B cell (primary cell): ENCODE measurements at regions not wholly inside any gene's neighbourhood (a gene's known extent, or its start where the extent isn't known, plus 50 kb on each side); places are given as distances from the start of the nearest gene placed in this dataset.

ENCODE experiments used
- ATAC-seq: fragments of 200-7000 bp; cut with Tn5 transposase; one replicate; pipeline ENCODE4 v1.10.0; 2021; ENCODE audit warnings: low read depth, mild to moderate bottlenecking, moderate number of reproducible peaks, moderate library complexity
- CTCF ChIA-PET: fragments of 350-600 bp; sonication (Branson Sonifier 250); formaldehyde crosslinking; loops from one replicate; lab custom pipeline; 2021; ENCODE audit warnings: antibody characterized with exemption, inconsistent platforms; lab: Charles Lee
- POLR2A ChIA-PET: fragments of 350-600 bp; sonication (Branson Sonifier 250); formaldehyde crosslinking; loops from one replicate; lab custom pipeline; 2021; ENCODE audit warnings: antibody characterized with exemption; lab: Charles Lee
- DNase-seq: peaks from one replicate; pipeline ENCODE4 v3.0.0; 2013
- H2AFZ ChIP-seq: 2 replicates; pipeline ENCODE4 v1.6.1; 2012; ENCODE audit warnings: mild to moderate bottlenecking, low read depth, low read length; ENCODE audit not compliant: insufficient read depth, poor library complexity, severe bottlenecking
- H3K27ac ChIP-seq, 2 donors: 1 replicate in 1 of 2; 2 replicates in 1 of 2; pipeline ENCODE4 v1.5.1; 2012 to 2013; ENCODE audit warnings: low read length in 2 of 2, mild to moderate bottlenecking in 2 of 2, moderate library complexity in 1 of 2
- H3K27me3 ChIP-seq, 4 experiments: fragments of 200-600 bp in 1 of 4; sonication (generic) in 1 of 4; replicated peaks in 1 of 4; 1 replicate in 2 of 4; 2 replicates in 2 of 4; pipeline versions ENCODE4 v1.6.1 to v1.7.0; 2013 to 2016; ENCODE audit warnings: low read length in 3 of 4, mild to moderate bottlenecking in 2 of 4, mixed read lengths in 1 of 4, moderate library complexity in 1 of 4; ENCODE audit not compliant: insufficient read depth in 4 of 4, control insufficient read depth in 3 of 4; ENCODE audit errors: control extremely low read depth in 1 of 4
- H3K36me3 ChIP-seq, 2 experiments: replicated peaks in 1 of 2; 1 replicate in 1 of 2; 2 replicates in 1 of 2; pipeline versions ENCODE4 v1.6.1 to v1.7.1; 2013; ENCODE audit warnings: low read length in 1 of 2; ENCODE audit not compliant: insufficient read depth in 2 of 2, control insufficient read depth in 1 of 2; ENCODE audit errors: control extremely low read depth in 1 of 2, extremely low read depth in 1 of 2
- H3K4me1 ChIP-seq, 2 donors: fragments of 200-600 bp in 1 of 2; sonication (generic) in 1 of 2; 1 replicate in 1 of 2; 2 replicates in 1 of 2; pipeline versions ENCODE4 v1.5.1 to v1.6.1; 2013 to 2017; ENCODE audit warnings: low read length in 2 of 2; ENCODE audit not compliant: control insufficient read depth in 2 of 2, insufficient read depth in 2 of 2
- H3K4me2 ChIP-seq: replicated peaks from 2 replicates; pipeline ENCODE3; 2012; ENCODE audit warnings: mild to moderate bottlenecking, low read depth, low read length; ENCODE audit not compliant: poor library complexity, severe bottlenecking
- H3K4me3 ChIP-seq, 5 experiments: fragments of 200-600 bp in 1 of 5; sonication (generic) in 1 of 5; 1 replicate in 3 of 5; 2 replicates in 2 of 5; pipeline versions ENCODE4 v1.5.1 to v1.7.0; 2011 to 2016; ENCODE audit warnings: low read length in 4 of 5, mild to moderate bottlenecking in 4 of 5, low read depth in 2 of 5, control low read depth in 1 of 5, moderate library complexity in 1 of 5; ENCODE audit not compliant: insufficient read depth in 1 of 5; ENCODE audit errors: control extremely low read depth in 1 of 5, extremely low read depth in 1 of 5
- H3K79me2 ChIP-seq: fragments of 200-600 bp; sonication (generic); one replicate; pipeline ENCODE4 v1.6.0; 2016; ENCODE audit warnings: low read length; ENCODE audit not compliant: control insufficient read depth, insufficient read depth
- H3K9ac ChIP-seq: fragments of 200-600 bp; sonication (generic); 2 replicates; pipeline ENCODE4 v1.6.1; 2017; ENCODE audit warnings: mild to moderate bottlenecking, low read length, moderate library complexity
- H3K9me3 ChIP-seq, 3 donors: one replicate each; pipeline versions ENCODE4 v1.6.1 to v1.7.1; 2013; ENCODE audit warnings: low read length in 2 of 3; ENCODE audit not compliant: control insufficient read depth in 2 of 3, insufficient read depth in 1 of 3; ENCODE audit errors: control extremely low read depth in 1 of 3
- H4K20me1 ChIP-seq: 2 replicates; pipeline ENCODE4 v1.6.0; 2012; ENCODE audit warnings: mild to moderate bottlenecking, low read length; ENCODE audit not compliant: insufficient read depth, control insufficient read depth, poor library complexity, severe bottlenecking
- H3K27ac Mint-ChIP-seq: one replicate; pipeline ENCODE4 v1.8.0; 2021; ENCODE audit warnings: mixed read lengths
- H3K27me3 Mint-ChIP-seq: one replicate; pipeline ENCODE4 v1.8.0; 2021; ENCODE audit warnings: mixed read lengths
- H3K4me1 Mint-ChIP-seq: one replicate; pipeline ENCODE4 v1.8.0; 2021; ENCODE audit warnings: mixed read lengths
- H3K4me3 Mint-ChIP-seq: one replicate; pipeline ENCODE4 v1.8.0; 2021; ENCODE audit warnings: mixed read lengths
- H3K9me3 Mint-ChIP-seq: one replicate; pipeline ENCODE4 v1.8.0; 2022; ENCODE audit warnings: mixed read lengths; ENCODE audit not compliant: insufficient read depth
- CTCF ChIP-seq: fragments of 200-600 bp; IDR thresholded peaks from one replicate; pipeline ENCODE4 v1.8.0; 2022; ENCODE audit warnings: antibody characterized with exemption, mild to moderate bottlenecking
- EZH2 ChIP-seq: IDR thresholded peaks from 2 replicates; pipeline ENCODE4 v1.6.1; 2012; ENCODE audit warnings: borderline replicate concordance, low read depth, mild to moderate bottlenecking, moderate library complexity, low read length; ENCODE audit not compliant: insufficient read depth, poor library complexity, severe bottlenecking
- WGBS: methylation state at CpG from one replicate; pipeline ENCODE4 v1.1.5; 2013; ENCODE audit warnings: missing lambda C conversion rate; ENCODE audit not compliant: insufficient coverage; 5-methylcytosine and 5-hydroxymethylcytosine counted together
- intact Hi-C: fragments of 100-400 bp; cut with micrococcal nuclease; formaldehyde crosslinking; loops from one replicate; pipeline ENCODE4 v1.10.0; 2022

GRCh38 chr4:80126435-80126834 lies 53.4 kb upstream of the ANTXR2 start:
- no peak for TF ChIP-seq EZH2
- TF ChIP-seq CTCF: no peak
- no peaks in the 10 kb centered on the region for H3K79me2 ChIP-seq
- ATAC-seq (no peak), DNase-seq (no peak)
- no peak overlapping the region for H3K4me3 ChIP-seq
- no peak overlapping the region for H2AFZ ChIP-seq
- Mint-ChIP-seq H3K27ac (no peak overlapping the region), H3K9me3 (no peaks in the 10 kb centered on the region), H3K27me3 (no peaks in the 10 kb centered on the region), H3K4me3 (no peak overlapping the region), H3K4me1 (peaks cover 21% of the 10 kb centered on the region)
- no peak overlapping the region for H3K4me2 ChIP-seq
- ChIA-PET POLR2A (interaction anchor here (1.2 to 1.8 kb wide), 3 partner anchors 45 to 57 kb away, joined by 5 to 10 read pairs (median 8); no protein-coding TSS in a partner anchor), CTCF (interaction anchor here (0.6 to 5.4 kb wide), 28 partner anchors 10 to 1174 kb away, joined by 3 to 199 read pairs (median 7); partner anchors contain the start of genes ANTXR2 and PRDM8)
- intact Hi-C loops: no loop called here
- H3K27ac ChIP-seq: no peak overlapping the region
- no peaks in the 10 kb centered on the region for H3K9me3 ChIP-seq
- no peak overlapping the region for H3K9ac ChIP-seq
- WGBS: no CpG with 5 or more reads among the region's 2 CpGs
- no peaks in the 10 kb centered on the region for H3K27me3 ChIP-seq
- no peaks in the 10 kb centered on the region for H4K20me1 ChIP-seq
- H3K4me1 ChIP-seq: peaks cover 9 to 13% of the 10 kb centered on the region in 2 donors
- no peaks in the 10 kb centered on the region for H3K36me3 ChIP-seq

GRCh38 chr4:80125252-80126177 lies 52.5 kb upstream of the ANTXR2 start:
- POLR2A ChIA-PET: interaction anchor here (1.2 to 1.8 kb wide), 3 partner anchors 46 to 58 kb away, joined by 5 to 10 read pairs (median 8); no protein-coding TSS in a partner anchor
- intact Hi-C loops: loop anchor here (1.0 to 2.0 kb wide), 7 partner anchors 13 to 90 kb away; partner anchors contain the start of gene ANTXR2
- Histone ChIP-seq H3K9me3 (no peaks in the 10 kb centered on the region), H3K36me3 (no peaks in the 10 kb centered on the region), H3K27ac (no peak overlapping the region), H3K79me2 (no peaks in the 10 kb centered on the region), H2AFZ (peak overlapping the region; percentile 9), H3K4me3 (no peak overlapping the region), H4K20me1 (no peaks in the 10 kb centered on the region), H3K9ac (no peak overlapping the region), H3K4me2 (peak overlapping the region; percentile 3), H3K27me3 (no peaks in the 10 kb centered on the region), H3K4me1 (peaks cover 9 to 13% of the 10 kb centered on the region in 2 donors)
- no peaks in the 10 kb centered on the region for H3K9me3 Mint-ChIP-seq
- ATAC-seq (peak; percentile 83), DNase-seq (peak; percentile 74)
- H3K4me1 Mint-ChIP-seq: peaks cover 21% of the 10 kb centered on the region
- WGBS: 81% methylated on average over 2 of the region's 4 CpGs
- no peak overlapping the region for H3K27ac Mint-ChIP-seq
- no peaks in the 10 kb centered on the region for H3K27me3 Mint-ChIP-seq
- no peak overlapping the region for H3K4me3 Mint-ChIP-seq
- TF ChIP-seq CTCF (peak; percentile 79), EZH2 (no peak)
- CTCF ChIA-PET: interaction anchor here (0.6 to 5.4 kb wide), 38 partner anchors 9 to 1173 kb away, joined by 3 to 199 read pairs (median 5); partner anchors contain the start of genes ANTXR2 and PRDM8
